AG10803 (cell line): ENCODE measurements at regions not wholly inside any gene's neighbourhood (a gene's known extent, or its start where the extent isn't known, plus 50 kb on each side); places are given as distances from the start of the nearest gene placed in this dataset.

Experiments
- DNase-seq: peaks from one replicate; pipeline ENCODE4 v3.0.0; 2010; ENCODE audit warnings: low read depth
- H3K4me3 ChIP-seq: 2 replicates; pipeline ENCODE4 v1.5.1; 2011; ENCODE audit warnings: mild to moderate bottlenecking, low read length, control low read depth
- TF ChIP-seq, protein P1 (sequence below): conservative IDR thresholded peaks from 2 replicates; pipeline ENCODE4 v1.5.1; 2011; ENCODE audit warnings: mild to moderate bottlenecking, low read length, control low read depth, inconsistent platforms

DNA sequence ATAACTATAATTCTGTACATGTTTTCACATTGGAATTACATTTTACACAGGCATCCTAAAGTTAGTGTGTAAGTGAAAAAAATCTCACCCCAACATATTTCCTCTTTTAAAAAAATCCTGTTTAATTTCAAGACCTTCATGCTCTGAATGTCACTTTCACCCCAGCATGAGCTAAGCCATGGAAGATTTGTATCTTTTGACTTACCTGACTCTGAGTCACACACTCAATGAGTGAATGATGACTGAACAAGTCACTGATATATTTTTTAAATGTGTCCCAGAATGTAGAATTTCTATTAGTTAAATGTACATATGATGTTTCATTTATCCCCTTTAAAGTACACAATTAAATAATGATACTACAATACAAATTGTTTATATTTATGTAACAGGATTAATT is 199.9 kb upstream of the RBMS3 start:
- TF ChIP-seq, protein P1, sequence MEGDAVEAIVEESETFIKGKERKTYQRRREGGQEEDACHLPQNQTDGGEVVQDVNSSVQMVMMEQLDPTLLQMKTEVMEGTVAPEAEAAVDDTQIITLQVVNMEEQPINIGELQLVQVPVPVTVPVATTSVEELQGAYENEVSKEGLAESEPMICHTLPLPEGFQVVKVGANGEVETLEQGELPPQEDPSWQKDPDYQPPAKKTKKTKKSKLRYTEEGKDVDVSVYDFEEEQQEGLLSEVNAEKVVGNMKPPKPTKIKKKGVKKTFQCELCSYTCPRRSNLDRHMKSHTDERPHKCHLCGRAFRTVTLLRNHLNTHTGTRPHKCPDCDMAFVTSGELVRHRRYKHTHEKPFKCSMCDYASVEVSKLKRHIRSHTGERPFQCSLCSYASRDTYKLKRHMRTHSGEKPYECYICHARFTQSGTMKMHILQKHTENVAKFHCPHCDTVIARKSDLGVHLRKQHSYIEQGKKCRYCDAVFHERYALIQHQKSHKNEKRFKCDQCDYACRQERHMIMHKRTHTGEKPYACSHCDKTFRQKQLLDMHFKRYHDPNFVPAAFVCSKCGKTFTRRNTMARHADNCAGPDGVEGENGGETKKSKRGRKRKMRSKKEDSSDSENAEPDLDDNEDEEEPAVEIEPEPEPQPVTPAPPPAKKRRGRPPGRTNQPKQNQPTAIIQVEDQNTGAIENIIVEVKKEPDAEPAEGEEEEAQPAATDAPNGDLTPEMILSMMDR = no peak
- H3K4me3 ChIP-seq = no peak overlapping the region
- DNase-seq = no peak

DNA sequence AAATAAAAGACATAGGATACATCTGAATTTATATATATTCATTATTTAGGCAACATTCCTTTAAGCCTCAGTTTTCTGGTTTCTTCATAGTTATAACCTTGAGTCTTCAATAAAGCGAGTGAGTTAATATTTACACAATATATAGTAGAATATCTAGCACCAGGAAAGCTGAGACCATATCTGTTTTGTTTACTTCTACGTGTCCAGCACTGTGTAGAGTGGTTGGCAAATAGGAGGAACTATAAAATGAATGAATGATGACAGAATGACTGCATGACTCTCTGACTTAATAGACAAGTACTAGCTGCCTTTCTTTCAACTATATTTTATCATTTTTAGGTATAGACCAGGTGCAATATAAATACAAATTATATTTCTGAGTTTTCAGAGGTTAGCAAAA is 197.8 kb upstream of the RBMS3 start:
- no peak overlapping the region for H3K4me3 ChIP-seq
- DNase-seq = no peak
- TF ChIP-seq, protein P1 = no peak

DNA sequence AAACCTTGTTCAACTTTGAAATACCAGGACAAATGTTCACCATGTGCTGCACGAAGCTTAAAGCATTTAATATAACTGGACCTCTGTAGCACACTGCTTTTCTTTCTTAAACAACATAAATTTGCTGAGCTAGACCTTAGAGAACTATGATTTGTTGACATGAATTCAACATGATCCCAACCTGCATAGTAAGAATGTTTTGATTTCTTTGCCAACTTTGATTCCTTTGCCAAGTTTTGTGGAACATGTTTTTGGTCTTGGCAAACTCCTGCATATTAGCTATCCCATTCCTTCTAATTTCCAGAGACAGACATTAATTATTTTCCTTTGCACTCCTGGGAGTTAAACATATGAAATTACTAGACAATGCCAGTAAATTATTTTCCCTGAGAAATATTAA is 197.2 kb upstream of the RBMS3 start:
- TF ChIP-seq, protein P1 = no peak
- no peak overlapping the region for H3K4me3 ChIP-seq
- peak; percentile 36 for DNase-seq

DNA sequence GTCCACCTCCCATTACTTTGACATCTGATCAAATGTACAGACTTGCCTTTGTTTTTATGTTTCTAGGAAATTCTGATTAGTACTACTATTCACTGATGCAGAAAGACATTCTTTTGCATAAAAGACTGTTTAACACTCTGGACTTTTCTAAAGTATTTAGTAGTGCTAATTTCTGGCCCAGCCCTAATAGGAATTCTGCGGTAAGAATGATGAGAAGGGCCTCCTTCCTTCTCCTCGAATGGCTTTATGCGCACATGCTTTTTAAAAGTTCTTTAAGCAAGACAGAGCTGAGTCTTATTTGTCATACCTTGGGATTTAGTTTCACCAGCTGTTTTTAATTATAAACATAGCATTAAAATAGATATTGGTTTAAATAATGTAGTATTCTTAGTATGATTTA is 192.3 kb upstream of the RBMS3 start:
- TF ChIP-seq, protein P1 = no peak
- H3K4me3 ChIP-seq = no peak overlapping the region
- DNase-seq = no peak

DNA sequence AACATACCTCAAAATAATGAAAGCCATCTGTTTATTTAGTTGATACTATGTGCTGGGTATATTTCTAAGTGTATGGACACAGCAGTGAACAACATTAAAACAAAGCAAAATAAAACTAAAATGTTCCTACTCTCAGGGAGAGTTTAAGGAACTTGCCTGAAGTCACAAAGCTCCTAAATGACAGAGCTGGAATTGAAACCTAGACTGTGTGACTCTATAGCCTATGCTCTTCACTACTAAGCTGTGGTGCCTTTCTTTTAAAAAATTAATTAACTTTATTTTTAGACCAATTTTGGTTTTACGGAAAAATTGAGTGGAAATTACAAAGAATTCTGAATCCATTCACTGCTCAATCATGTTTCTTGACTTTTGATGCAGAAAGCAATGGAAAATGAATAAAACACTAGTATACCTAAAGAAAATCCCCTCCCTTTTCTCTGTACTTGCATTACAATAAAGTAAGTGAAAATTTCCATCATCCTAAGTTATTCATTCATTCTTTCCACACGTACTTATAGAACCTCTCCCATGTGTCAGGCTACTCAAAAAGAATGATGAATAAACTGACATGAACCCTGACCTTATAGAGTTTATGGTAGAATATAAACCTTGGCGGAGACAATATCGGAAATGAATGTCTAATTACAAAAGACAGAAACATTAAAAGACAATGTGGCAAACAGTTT is 189.8 kb upstream of the RBMS3 start:
- TF ChIP-seq, protein P1 = no peak
- DNase-seq = no peak
- no peak overlapping the region for H3K4me3 ChIP-seq

DNA sequence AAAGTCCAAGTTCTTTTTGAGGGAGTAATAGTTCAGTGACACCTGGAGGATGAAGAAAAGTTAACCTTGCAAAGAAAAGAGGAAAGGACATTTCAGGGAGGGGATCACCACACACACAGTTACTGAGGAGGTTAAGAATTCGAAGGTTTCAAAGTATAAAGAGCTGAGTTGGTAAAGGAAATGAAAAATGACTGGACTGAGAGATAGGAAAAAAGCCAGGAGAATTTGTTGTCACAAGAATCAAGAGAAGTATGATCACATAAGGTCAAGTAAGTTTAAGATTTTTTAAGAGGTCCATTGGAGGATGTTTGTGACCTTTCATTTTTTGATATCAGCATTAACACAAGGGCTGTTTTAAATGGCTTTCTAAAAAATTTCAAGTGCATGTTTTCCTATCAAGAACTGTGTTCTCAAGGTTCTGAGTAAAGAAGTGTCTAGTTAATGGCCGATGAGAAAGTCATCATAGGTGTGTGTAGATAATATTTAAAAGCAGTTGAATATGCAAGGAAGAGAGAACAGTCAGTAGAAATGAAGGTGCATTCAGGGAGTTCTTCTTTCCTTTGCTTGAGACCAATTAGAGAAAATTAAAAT is 189.2 kb upstream of the RBMS3 start:
- H3K4me3 ChIP-seq = no peak overlapping the region
- no peak for DNase-seq
- TF ChIP-seq, protein P1 = no peak

DNA sequence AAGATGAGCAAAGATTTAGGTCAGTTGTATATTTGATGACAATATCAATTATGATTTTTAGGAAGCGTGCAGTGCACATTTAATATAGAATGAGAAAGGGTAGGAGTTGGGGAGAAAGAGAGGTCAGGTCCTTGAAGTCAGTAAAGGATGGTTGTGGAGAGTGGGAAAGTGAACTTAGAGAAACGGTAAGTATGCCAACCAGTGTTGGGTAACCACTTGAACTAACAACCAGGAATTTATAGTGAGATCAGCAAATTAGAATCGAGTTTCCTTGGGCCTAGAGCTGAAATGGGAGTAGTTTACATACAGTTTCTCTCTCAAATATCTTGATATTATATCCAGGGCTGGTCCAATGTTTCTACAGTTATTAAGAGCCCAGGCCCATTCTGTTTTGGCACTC is 188.5 kb upstream of the RBMS3 start:
- TF ChIP-seq, protein P1 = no peak
- DNase-seq = no peak
- no peak overlapping the region for H3K4me3 ChIP-seq
